ENCODE measurements at regions not wholly inside any gene's neighbourhood (a gene's known extent, or its start where the extent isn't known, plus 50 kb on each side); places are given as distances from the start of the nearest gene placed in this dataset.
"Not testable (repeated sequence)": the region's sequence is repeated elsewhere in the genome, so short reads cannot be mapped to it uniquely, and the experiment has no call there.

DNA sequence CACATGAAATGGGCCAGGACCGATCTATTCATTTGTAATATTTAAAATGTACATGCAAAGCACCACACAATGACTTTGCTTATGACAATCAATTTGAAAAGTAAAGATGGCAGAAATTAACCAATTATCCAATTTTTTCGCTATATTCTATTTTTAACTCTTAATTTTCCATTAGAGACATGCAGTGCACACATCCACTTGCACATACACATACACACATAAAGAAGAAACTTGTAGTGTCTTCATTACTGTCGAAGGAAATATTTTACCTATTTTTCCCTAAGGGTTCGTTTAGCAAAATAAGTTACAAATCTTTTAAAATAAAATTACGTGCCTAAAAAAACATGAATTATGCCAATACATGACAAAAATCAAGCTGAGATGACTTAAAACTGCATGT, 194.3 kb upstream of the MDFIC2 start:
- Histone ChIP-seq H3K9me3 (ENCODE audit: low read length) (no peaks in the 10 kb centered on the region), H3K27me3 (ENCODE audit: insufficient read depth, low read length) (peaks cover 5% of the 10 kb centered on the region), H3K4me3 (ENCODE audit: low read length) (no peak overlapping the region), H3K4me1 (ENCODE audit: insufficient read depth, low read length) (no peaks in the 10 kb centered on the region), H2AFZ (ENCODE audit: low read depth, low read length) (no peak overlapping the region), H3K36me3 (ENCODE audit: insufficient read depth, low read length) (no peaks in the 10 kb centered on the region)

DNA sequence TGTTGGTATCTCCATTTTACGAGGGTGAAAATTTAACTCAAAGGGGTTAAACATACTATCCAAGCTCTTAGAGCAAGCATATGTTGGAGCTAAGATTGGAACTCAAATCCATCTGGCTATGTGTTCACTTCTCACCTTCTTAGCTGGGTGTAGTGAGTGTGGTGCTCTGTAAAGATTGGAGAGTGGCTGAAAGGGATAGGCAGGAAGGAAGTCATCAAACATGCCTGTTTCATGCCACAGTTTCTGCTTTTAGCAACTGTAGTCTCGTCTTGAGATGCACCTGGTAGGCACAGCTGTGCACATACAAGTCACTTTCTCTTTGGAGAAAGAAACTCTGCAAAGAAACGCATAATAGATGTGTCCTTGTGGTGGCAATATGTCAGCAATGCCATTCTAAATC, 189.1 kb upstream of the MDFIC2 start:
- Histone ChIP-seq H2AFZ (ENCODE audit: low read depth, low read length) (no peak overlapping the region), H3K27me3 (ENCODE audit: insufficient read depth, low read length) (peaks cover 5% of the 10 kb centered on the region), H3K9me3 (ENCODE audit: low read length) (no peaks in the 10 kb centered on the region), H3K4me3 (ENCODE audit: low read length) (no peak overlapping the region), H3K4me1 (ENCODE audit: insufficient read depth, low read length) (no peaks in the 10 kb centered on the region), H3K36me3 (ENCODE audit: insufficient read depth, low read length) (no peaks in the 10 kb centered on the region)

DNA sequence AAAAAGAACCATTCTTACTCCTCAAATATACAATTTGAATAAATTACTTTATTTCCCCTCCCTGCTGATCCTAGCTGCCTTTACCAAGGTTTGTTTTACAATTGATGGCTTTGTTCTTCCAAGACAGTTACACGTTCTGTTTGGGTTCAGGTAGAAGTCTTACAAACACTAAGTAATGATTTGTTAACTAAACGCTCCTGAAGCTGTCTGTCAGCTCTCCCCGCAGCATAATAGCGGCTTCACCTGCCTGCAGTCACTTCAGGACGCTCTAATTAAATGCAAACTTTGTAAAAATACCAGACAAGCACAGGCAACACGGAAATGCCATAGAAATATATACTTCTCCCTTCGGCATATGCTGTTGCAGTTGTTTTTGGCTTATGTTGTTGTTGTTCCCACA, 176.4 kb upstream of the MDFIC2 start:
- Histone ChIP-seq H3K4me3 (ENCODE audit: low read length) (no peak overlapping the region), H3K27me3 (ENCODE audit: insufficient read depth, low read length) (no peaks in the 10 kb centered on the region), H2AFZ (ENCODE audit: low read depth, low read length) (no peak overlapping the region), H3K4me1 (ENCODE audit: insufficient read depth, low read length) (no peaks in the 10 kb centered on the region), H3K36me3 (ENCODE audit: insufficient read depth, low read length) (no peaks in the 10 kb centered on the region), H3K9me3 (ENCODE audit: low read length) (no peaks in the 10 kb centered on the region)

DNA sequence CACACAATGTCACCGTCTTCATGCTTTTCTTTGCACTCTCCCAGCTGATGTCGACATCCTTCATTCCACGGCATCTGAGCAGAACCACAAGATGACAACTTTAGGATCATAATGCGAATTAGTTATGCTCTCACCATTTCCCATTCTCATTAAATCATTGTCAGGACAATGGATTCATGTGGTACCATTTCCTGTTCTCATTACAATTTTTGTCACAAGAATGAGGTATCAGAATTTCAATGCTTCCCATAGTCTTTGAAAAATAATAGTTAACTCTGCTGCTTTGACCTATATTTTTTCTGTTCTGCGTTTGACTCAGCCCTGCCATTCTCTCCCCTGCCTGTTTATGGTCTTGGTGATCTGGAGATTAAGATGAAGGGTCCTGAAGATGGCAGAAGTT, 175.7 kb upstream of the MDFIC2 start:
- Histone ChIP-seq H3K4me1 (ENCODE audit: insufficient read depth, low read length) (no peaks in the 10 kb centered on the region), H3K4me3 (ENCODE audit: low read length) (no peak overlapping the region), H2AFZ (ENCODE audit: low read depth, low read length) (no peak overlapping the region), H3K36me3 (ENCODE audit: insufficient read depth, low read length) (no peaks in the 10 kb centered on the region), H3K27me3 (ENCODE audit: insufficient read depth, low read length) (no peaks in the 10 kb centered on the region), H3K9me3 (ENCODE audit: low read length) (no peaks in the 10 kb centered on the region)

DNA sequence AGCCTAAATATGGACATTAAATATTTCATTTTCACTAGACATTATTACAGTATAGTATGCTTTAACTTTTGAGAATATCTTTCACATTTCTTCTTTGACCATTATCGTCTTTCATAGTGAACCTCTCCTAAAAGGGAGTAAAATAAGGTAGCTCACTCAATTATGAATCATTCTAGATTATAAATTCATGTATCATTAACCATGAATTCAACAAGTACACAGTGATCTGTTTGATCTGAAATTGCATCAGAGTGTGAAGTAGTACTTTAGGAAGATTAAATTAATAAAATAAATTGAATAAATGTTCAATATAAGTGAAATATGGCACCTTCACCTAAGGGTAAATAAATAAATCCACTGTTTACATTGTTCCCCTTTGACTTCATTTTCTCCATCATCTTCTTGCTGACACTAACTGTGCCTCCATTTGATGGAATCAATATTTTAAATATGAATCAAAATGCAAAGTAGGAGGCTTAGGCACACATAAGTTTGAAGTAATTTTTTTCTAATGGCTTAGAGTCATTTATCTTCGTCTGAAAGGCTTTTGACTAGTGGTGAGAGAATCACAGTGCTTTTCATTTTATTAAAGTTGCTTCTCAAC, 174.1 kb upstream of the MDFIC2 start:
- no peak overlapping the region for H3K4me3 ChIP-seq (ENCODE audit: low read length)

DNA sequence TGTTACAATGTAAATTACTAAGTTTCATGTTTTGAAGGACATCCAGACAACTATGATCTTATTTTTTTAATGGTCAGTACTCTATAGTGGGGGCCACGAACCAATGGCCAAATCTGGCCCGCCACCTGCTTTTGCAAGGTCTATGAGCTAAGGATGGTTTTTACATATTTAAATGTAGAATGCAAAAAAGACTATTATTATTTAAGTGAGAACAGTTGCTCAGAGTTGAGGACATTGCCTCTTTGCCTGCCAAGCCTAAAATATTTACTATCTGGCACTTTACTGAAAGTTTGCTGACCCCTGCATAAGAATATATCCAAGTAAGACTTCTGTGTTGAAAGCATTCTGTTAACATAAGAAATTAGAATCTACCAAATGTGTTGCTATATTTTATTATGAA, 163.7 kb upstream of the MDFIC2 start:
- H2AFZ ChIP-seq (ENCODE audit: low read depth, low read length), result no peak overlapping the region
- H3K9me3 ChIP-seq (ENCODE audit: low read length), result no peaks in the 10 kb centered on the region
- no peaks in the 10 kb centered on the region for H3K4me1 ChIP-seq (ENCODE audit: insufficient read depth, low read length)
- H3K4me3 ChIP-seq (ENCODE audit: low read length), result no peak overlapping the region
- no peaks in the 10 kb centered on the region for H3K27me3 ChIP-seq (ENCODE audit: insufficient read depth, low read length)
- H3K36me3 ChIP-seq (ENCODE audit: insufficient read depth, low read length), result no peaks in the 10 kb centered on the region

More for the DNA sequence above, 174.1 kb upstream of the MDFIC2 start:
- Histone ChIP-seq H3K36me3 (ENCODE audit: insufficient read depth, low read length) (no peaks in the 10 kb centered on the region), H3K4me1 (ENCODE audit: insufficient read depth, low read length) (no peaks in the 10 kb centered on the region), H3K27me3 (ENCODE audit: insufficient read depth, low read length) (no peaks in the 10 kb centered on the region), H3K9me3 (ENCODE audit: low read length) (no peaks in the 10 kb centered on the region), H2AFZ (ENCODE audit: low read depth, low read length) (no peak overlapping the region)

DNA sequence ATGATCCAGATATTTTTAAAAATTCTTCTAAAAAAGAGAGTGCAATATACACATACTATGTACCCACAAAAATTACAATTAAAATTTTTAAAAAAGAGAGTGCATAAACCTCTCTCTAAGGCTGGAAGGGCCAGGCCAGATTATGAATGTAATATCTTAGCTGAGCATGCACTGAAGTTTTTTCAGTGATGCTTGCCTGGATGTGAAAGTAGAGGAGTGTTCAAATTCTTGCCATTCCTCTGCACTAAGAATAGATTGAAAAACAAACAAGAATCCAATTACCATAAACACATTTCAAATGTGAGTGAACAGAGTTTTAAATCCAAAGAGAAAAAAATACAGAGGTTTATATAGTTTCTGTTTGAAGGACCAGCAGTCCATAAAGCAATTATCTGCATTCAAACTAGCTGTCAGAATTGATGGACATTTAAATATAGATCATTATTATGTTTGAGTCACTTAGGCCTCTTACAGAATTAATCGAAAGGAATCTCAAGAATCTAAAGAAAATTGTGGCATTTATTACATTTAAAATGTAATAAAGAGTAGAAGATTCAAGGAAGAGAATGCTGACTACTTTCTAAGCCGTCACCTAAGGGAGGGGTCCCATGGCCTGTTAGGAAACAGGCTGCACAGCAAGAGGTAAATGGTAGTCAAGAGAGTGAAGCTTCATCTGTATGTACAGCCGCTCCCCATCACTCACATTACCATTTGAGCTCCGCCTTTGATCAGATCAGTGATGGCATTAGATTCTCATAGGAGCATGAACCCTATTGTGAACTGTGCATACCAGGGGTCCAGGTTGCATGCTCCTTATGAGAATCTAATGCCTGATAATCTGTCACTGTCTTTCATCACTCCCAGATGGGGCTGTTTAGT, 159.3 kb upstream of the MDFIC2 start:
- Histone ChIP-seq H3K27me3 (ENCODE audit: insufficient read depth, low read length) (no peaks in the 10 kb centered on the region), H2AFZ (ENCODE audit: low read depth, low read length) (no peak overlapping the region), H3K9me3 (ENCODE audit: low read length) (no peaks in the 10 kb centered on the region), H3K36me3 (ENCODE audit: insufficient read depth, low read length) (no peaks in the 10 kb centered on the region), H3K4me1 (ENCODE audit: insufficient read depth, low read length) (no peaks in the 10 kb centered on the region), H3K4me3 (ENCODE audit: low read length) (no peak overlapping the region)

DNA sequence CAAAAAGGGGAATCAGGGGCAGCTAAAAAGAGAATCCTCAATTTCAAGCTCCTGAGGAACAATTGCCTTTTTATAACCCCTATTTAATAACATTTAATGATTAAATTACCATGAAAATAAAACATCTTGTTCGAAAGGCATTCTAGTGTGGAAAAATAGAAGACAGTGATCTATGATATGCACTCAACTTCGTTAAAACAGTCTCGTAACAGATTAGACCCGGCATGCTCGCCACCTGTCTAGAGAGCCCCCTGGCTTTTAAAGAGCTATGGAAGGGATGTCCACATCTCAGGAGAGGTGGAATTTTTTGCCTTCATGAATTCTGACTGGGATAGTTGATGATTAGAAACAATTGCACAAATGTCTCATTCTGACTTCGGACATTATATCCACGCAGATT, 153.7 kb upstream of the MDFIC2 start:
- no peaks in the 10 kb centered on the region for H3K27me3 ChIP-seq (ENCODE audit: insufficient read depth, low read length)
- H3K4me3 ChIP-seq (ENCODE audit: low read length), result no peak overlapping the region
- H2AFZ ChIP-seq (ENCODE audit: low read depth, low read length), result no peak overlapping the region

DNA sequence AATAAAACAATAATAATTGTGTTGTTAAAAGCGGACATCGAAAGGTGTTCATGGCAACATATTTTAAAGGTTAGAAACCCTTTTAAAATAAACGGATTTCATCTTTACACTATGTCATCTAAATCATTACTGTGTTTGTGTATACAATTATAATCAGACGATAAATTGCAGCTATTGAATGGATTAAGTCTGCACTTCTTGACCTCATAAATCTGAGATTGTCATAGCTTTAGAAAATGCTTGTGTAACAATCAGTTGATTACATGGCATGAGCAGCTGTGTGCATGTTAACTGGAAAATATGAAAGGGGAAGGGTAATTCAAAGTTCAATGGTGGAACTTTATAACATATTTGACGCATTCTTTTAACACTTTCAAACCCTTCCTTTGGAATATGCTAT, 152.4 kb upstream of the MDFIC2 start:
- H3K27me3 ChIP-seq (ENCODE audit: insufficient read depth, low read length), result no peaks in the 10 kb centered on the region
- no peaks in the 10 kb centered on the region for H3K36me3 ChIP-seq (ENCODE audit: insufficient read depth, low read length)
- no peak overlapping the region for H2AFZ ChIP-seq (ENCODE audit: low read depth, low read length)
- H3K4me1 ChIP-seq (ENCODE audit: insufficient read depth, low read length), result no peaks in the 10 kb centered on the region
- H3K4me3 ChIP-seq (ENCODE audit: low read length), result no peak overlapping the region
- no peaks in the 10 kb centered on the region for H3K9me3 ChIP-seq (ENCODE audit: low read length)

More for the DNA sequence above, 153.7 kb upstream of the MDFIC2 start:
- no peaks in the 10 kb centered on the region for H3K36me3 ChIP-seq (ENCODE audit: insufficient read depth, low read length)
- no peaks in the 10 kb centered on the region for H3K4me1 ChIP-seq (ENCODE audit: insufficient read depth, low read length)
- no peaks in the 10 kb centered on the region for H3K9me3 ChIP-seq (ENCODE audit: low read length)

DNA sequence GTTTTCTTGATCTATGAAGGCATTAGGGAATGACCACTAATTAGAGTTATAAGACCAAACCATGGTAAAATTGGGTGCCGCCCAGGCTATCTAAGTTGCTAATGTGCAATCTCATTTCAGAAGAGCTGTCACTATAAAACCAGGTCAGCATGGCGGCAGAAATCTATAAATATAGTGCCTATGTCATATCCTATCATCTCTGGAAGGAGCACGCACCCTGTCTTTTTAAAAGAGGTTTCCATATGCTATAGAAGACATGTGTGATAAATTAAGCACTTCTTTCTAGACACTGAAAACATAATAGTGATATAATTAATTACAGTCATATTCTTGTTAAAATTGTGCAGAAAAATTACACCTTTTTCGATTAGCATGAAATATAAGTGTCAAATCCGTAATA, 152.0 kb upstream of the MDFIC2 start:
- H3K4me3 ChIP-seq (ENCODE audit: low read length), result no peak overlapping the region
- no peak overlapping the region for H2AFZ ChIP-seq (ENCODE audit: low read depth, low read length)
- H3K9me3 ChIP-seq (ENCODE audit: low read length), result no peaks in the 10 kb centered on the region
- H3K36me3 ChIP-seq (ENCODE audit: insufficient read depth, low read length), result no peaks in the 10 kb centered on the region
- no peaks in the 10 kb centered on the region for H3K27me3 ChIP-seq (ENCODE audit: insufficient read depth, low read length)
- no peaks in the 10 kb centered on the region for H3K4me1 ChIP-seq (ENCODE audit: insufficient read depth, low read length)

DNA sequence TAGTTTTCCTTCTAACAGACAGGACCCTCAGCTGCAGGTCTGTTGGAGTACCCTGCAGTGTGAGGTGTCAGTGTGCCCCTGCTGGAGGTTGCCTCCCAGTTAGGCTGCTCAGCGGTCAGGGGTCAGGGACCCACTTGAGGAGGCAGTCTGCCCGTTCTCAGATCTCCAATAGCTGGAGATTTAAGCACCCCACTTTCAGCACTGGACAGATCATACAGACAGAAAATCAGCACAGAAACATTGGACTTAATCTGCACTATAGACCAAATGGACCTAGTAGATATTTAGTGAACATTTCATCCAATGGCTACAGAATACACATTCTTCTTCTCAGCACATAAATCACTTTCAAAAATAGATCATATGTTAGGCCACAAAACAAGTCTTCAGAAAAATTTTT, 137.8 kb upstream of the MDFIC2 start:
- H3K36me3 ChIP-seq (ENCODE audit: insufficient read depth, low read length); H2AFZ ChIP-seq (ENCODE audit: low read depth, low read length); H3K4me3 ChIP-seq (ENCODE audit: low read length); H3K4me1 ChIP-seq (ENCODE audit: insufficient read depth, low read length); H3K27me3 ChIP-seq (ENCODE audit: insufficient read depth, low read length); H3K9me3 ChIP-seq (ENCODE audit: low read length): not testable (repeated sequence)

DNA sequence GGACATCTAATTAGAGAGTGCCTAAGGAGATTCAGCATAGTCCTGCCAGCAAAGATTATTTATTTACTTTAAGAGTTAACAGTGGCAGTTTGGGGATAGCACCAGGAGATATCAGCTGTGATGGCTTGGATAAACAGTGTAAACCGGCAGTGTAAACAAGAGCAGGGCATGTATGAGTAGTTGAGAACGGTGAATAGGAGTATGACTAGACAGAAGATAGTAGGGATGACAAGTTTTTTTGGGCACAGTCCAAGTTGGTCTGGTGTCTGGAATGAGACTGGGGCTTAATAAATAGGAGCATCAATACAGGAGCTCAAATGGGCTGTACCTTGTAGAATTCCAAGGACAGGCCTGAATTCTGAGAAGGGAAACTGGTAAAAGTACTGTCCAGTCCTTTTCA, 123.0 kb upstream of the MDFIC2 start:
- H3K27me3 ChIP-seq (ENCODE audit: insufficient read depth, low read length); H2AFZ ChIP-seq (ENCODE audit: low read depth, low read length); H3K9me3 ChIP-seq (ENCODE audit: low read length); H3K4me3 ChIP-seq (ENCODE audit: low read length); H3K36me3 ChIP-seq (ENCODE audit: insufficient read depth, low read length); H3K4me1 ChIP-seq (ENCODE audit: insufficient read depth, low read length): not testable (repeated sequence)

DNA sequence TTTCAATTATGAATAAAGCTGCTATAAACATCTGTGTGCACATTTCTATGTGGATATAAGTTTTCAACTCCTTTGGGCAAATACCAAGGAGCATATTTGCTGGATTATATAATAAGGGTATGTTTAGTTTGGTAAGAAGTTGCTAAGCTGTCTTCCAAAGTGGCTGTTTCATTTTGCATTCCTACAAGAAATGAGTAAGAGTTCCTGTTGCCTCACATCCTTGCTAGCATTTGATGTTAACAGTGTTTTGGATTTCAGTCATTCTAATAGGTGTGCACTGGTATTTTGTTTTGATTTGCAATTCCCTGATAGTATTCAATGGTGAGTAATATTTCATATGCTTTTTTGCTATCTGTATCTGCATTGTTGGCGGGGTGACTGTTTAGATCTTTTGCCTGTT, 120.7 kb upstream of the MDFIC2 start:
- H3K9me3 ChIP-seq (ENCODE audit: low read length), result no peaks in the 10 kb centered on the region
- H2AFZ ChIP-seq (ENCODE audit: low read depth, low read length), result no peak overlapping the region
- H3K36me3 ChIP-seq (ENCODE audit: insufficient read depth, low read length), result no peaks in the 10 kb centered on the region
- no peaks in the 10 kb centered on the region for H3K4me1 ChIP-seq (ENCODE audit: insufficient read depth, low read length)
- no peak overlapping the region for H3K4me3 ChIP-seq (ENCODE audit: low read length)
- no peaks in the 10 kb centered on the region for H3K27me3 ChIP-seq (ENCODE audit: insufficient read depth, low read length)

DNA sequence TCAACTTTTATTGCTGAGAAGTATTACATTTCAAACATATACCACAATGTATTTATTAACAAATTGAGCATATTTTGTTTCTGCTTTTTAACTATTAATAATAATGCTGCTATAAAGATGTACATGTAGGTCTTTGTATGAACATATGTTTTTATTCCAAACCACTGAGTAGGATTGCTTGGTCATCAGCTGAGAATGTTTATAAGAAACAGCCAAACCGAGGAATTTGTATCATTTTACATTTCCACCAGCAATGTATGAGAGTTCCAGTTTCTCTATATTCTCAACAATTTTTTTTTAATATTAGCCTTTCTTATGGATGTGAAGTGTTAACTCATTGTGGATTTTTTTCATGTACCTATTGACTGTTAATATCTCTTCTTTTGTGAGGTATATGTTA, 119.5 kb upstream of the MDFIC2 start:
- H3K27me3 ChIP-seq (ENCODE audit: insufficient read depth, low read length), result no peaks in the 10 kb centered on the region
- no peaks in the 10 kb centered on the region for H3K36me3 ChIP-seq (ENCODE audit: insufficient read depth, low read length)
- no peak overlapping the region for H2AFZ ChIP-seq (ENCODE audit: low read depth, low read length)
- H3K9me3 ChIP-seq (ENCODE audit: low read length), result no peaks in the 10 kb centered on the region
- no peak overlapping the region for H3K4me3 ChIP-seq (ENCODE audit: low read length)
- H3K4me1 ChIP-seq (ENCODE audit: insufficient read depth, low read length), result no peaks in the 10 kb centered on the region

Measured in neuron (in vitro differentiated cells).